RWPE1 (cell line): ENCODE measurements at regions not wholly inside any gene's neighbourhood (a gene's known extent, or its start where the extent isn't known, plus 50 kb on each side); places are given as distances from the start of the nearest gene placed in this dataset.

Experiments
- CTCF ChIA-PET: fragments of 350-600 bp; sonication (Branson Sonifier 250); formaldehyde crosslinking; extraction: SDS; loops from one replicate; lab custom pipeline; 2021; lab: Yijun Ruan, JAX
- POLR2A ChIA-PET: fragments of 400-600 bp; formaldehyde crosslinking; extraction: SDS; loops from one replicate; lab custom pipeline; 2020; ENCODE audit warnings: antibody characterized with exemption; ENCODE audit not compliant: low non-redundant PET; lab: Yijun Ruan, JAX
- DNase-seq: peaks from one replicate; pipeline ENCODE4 v3.0.0; 2012; ENCODE audit warnings: low spot score
- H3K27ac ChIP-seq: fragments of 450-650 bp; 2 replicates; pipeline ENCODE4 v1.5.1; 2017
- CTCF ChIP-seq: fragments of 450-650 bp; conservative IDR thresholded peaks from 2 replicates; pipeline ENCODE4 v1.5.1; 2017; ENCODE audit warnings: low read depth, mild to moderate bottlenecking

- DNase-seq = no peak
- CTCF ChIA-PET = interaction anchor here (0.7 kb wide), 1 partner anchor 65 kb away, joined by 3 read pairs; no protein-coding TSS in a partner anchor
- TF ChIP-seq CTCF = no peak
- POLR2A ChIA-PET = no interaction called here
- no peak overlapping the region for H3K27ac ChIP-seq
Measured at GRCh38 chr2:16361261-16361995, 304.2 kb downstream of the CYRIA start.

- TF ChIP-seq CTCF = no peak
- CTCF ChIA-PET = no interaction called here
- POLR2A ChIA-PET = no interaction called here
- no peak overlapping the region for H3K27ac ChIP-seq
- DNase-seq = no peak
Measured at GRCh38 chr2:16359961-16360360, 305.7 kb downstream of the CYRIA start.

GRCh38 chr2:16357188-16357587 is 308.4 kb downstream of the CYRIA start:
- ChIA-PET POLR2A (no interaction called here), CTCF (no interaction called here)
- no peak for TF ChIP-seq CTCF

GRCh38 chr2:16351541-16351940 is 314.1 kb downstream of the CYRIA start:
- no peak for TF ChIP-seq CTCF
- no peak overlapping the region for H3K27ac ChIP-seq
- CTCF ChIA-PET = no interaction called here
- POLR2A ChIA-PET = no interaction called here
- no peak for DNase-seq

More at GRCh38 chr2:16357188-16357587, 308.4 kb downstream of the CYRIA start:
- DNase-seq = no peak
- H3K27ac ChIP-seq = no peak overlapping the region

- POLR2A ChIA-PET = no interaction called here
- H3K27ac ChIP-seq = no peak overlapping the region
- TF ChIP-seq CTCF = no peak
- DNase-seq = no peak
- CTCF ChIA-PET = no interaction called here
Measured at GRCh38 chr2:16351137-16351536, 314.5 kb downstream of the CYRIA start.

GRCh38 chr2:16350211-16350610 is 315.4 kb downstream of the CYRIA start:
- H3K27ac ChIP-seq = no peak overlapping the region
- ChIA-PET POLR2A (no interaction called here), CTCF (no interaction called here)
- TF ChIP-seq CTCF = no peak
- DNase-seq = no peak
